ENCODE measurements at regions not wholly inside any gene's neighbourhood (a gene's known extent, or its start where the extent isn't known, plus 50 kb on each side); places are given as distances from the start of the nearest gene placed in this dataset.
A peak's percentile ranks its signal among the peaks of the same experiment; 100 is the strongest.

DNA sequence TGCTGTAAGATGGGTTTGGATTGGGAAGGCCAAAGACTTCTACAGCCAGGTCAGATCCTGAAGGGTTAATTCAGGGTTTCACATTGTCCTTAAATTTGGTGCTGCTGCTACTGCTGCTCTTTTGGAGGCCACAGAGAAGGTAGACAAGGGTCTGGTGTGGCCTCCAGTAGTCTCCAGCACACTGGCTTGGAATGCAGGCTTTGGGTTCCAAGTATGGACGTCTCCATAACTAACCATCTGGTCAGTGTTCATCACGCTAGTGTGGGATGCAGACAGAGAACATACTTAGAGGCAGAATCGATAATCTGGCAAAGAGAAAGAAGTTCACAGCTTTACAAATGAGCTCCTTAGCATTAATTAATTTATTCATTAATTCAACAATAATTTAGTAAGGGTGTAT is 154.1 kb downstream of the ZBTB18 start:
- Histone ChIP-seq H3K27ac (no peak overlapping the region), H3K36me3 (replicated peaks in 1 of 2) (no peaks in the 10 kb centered on the region), H3K27me3 (no peaks in the 10 kb centered on the region), H3K4me1 (replicated peaks in 1 of 2) (no peaks in the 10 kb centered on the region), H3K4me3 (no peak overlapping the region), H3K9me3 (replicated peaks in 1 of 3) (no peaks in the 10 kb centered on the region)
- intact Hi-C loops (cut with DNase I), result no loop called here
- WGBS, 4 donors, result 73 to 84% (median 80%) methylated on average over 3 of the region's 3 CpGs
- TF ChIP-seq POLR2A (IDR thresholded peaks at IDR 0.05), result no peak
- TF ChIP-seq, protein P1, sequence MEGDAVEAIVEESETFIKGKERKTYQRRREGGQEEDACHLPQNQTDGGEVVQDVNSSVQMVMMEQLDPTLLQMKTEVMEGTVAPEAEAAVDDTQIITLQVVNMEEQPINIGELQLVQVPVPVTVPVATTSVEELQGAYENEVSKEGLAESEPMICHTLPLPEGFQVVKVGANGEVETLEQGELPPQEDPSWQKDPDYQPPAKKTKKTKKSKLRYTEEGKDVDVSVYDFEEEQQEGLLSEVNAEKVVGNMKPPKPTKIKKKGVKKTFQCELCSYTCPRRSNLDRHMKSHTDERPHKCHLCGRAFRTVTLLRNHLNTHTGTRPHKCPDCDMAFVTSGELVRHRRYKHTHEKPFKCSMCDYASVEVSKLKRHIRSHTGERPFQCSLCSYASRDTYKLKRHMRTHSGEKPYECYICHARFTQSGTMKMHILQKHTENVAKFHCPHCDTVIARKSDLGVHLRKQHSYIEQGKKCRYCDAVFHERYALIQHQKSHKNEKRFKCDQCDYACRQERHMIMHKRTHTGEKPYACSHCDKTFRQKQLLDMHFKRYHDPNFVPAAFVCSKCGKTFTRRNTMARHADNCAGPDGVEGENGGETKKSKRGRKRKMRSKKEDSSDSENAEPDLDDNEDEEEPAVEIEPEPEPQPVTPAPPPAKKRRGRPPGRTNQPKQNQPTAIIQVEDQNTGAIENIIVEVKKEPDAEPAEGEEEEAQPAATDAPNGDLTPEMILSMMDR (IDR thresholded peaks at IDR 0.05), result no peak
- peak in 1 of 7 donors; percentile 1 for DNase-seq

DNA sequence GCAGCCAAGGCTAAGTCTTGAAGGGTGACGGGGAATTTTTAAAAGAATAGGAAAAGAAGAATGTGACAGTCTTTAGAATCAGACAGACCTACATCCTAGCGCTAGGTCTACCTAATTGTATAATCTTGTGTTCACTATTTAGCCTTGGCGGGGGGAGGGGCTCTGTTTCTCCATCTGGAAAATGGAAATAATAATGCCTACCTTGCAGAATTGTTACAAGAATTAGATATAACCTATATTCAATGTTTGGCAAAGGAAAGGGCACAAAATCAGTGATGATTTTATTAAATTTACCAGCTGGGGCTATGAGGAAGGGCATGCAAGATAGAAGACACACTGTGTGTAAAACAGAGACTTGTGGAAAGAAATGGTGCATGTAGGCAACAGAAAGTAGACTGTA is 154.8 kb downstream of the ZBTB18 start:
- Histone ChIP-seq H3K36me3 (replicated peaks in 1 of 2) (no peaks in the 10 kb centered on the region), H3K4me1 (replicated peaks in 1 of 2) (no peaks in the 10 kb centered on the region), H3K9me3 (replicated peaks in 1 of 3) (no peaks in the 10 kb centered on the region), H3K27ac (no peak overlapping the region), H3K27me3 (no peaks in the 10 kb centered on the region), H3K4me3 (no peak overlapping the region)
- TF ChIP-seq POLR2A (IDR thresholded peaks at IDR 0.05), result no peak
- TF ChIP-seq, protein P1 (IDR thresholded peaks at IDR 0.05), result no peak
- DNase-seq, result peak in 1 of 7 donors; percentile 6
- intact Hi-C loops (cut with DNase I), result no loop called here
- WGBS, 4 donors, result 86 to 96% (median 90%) methylated on average over 3 of the region's 3 CpGs

GRCh38 chr1:244207042-244207934 is 156.2 kb downstream of the ZBTB18 start:
- Histone ChIP-seq H3K27me3 (no peaks in the 10 kb centered on the region), H3K27ac (no peak overlapping the region), H3K4me3 (no peak overlapping the region), H3K4me1 (replicated peaks in 1 of 2) (no peaks in the 10 kb centered on the region), H3K9me3 (replicated peaks in 1 of 3) (no peaks in the 10 kb centered on the region), H3K36me3 (replicated peaks in 1 of 2) (no peaks in the 10 kb centered on the region)
- 83 to 89% (median 86%) methylated on average over 6 of the region's 6 CpGs for WGBS, 4 donors
- DNase-seq, result no peak
- TF ChIP-seq, protein P1 (IDR thresholded peaks at IDR 0.05), result no peak
- no peak for TF ChIP-seq POLR2A (IDR thresholded peaks at IDR 0.05)
- intact Hi-C loops (cut with DNase I), result no loop called here

DNA sequence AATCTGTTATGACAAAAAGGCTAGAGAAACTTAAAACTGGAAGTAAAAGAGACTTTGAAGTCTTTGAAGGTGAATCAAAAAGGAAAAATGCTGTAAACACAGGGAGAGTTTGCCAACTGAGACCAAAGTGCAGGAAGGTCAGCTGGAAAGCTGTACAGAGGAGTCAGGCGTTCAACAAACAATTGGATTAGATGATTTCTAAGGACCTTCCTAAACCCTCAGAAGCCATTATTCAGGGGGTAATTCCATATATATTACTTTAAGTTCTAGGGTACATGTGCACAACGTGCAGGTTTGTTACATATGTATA is 156.8 kb downstream of the ZBTB18 start:
- intact Hi-C loops (cut with DNase I), result no loop called here
- Histone ChIP-seq H3K36me3 (replicated peaks in 1 of 2) (no peaks in the 10 kb centered on the region), H3K4me3 (no peak overlapping the region), H3K4me1 (replicated peaks in 1 of 2) (no peaks in the 10 kb centered on the region), H3K27me3 (no peaks in the 10 kb centered on the region), H3K9me3 (replicated peaks in 1 of 3) (no peaks in the 10 kb centered on the region), H3K27ac (no peak overlapping the region)
- no peak for DNase-seq
- WGBS, 4 donors, result 62 to 79% (median 71%) methylated on average over 2 of the region's 2 CpGs
- TF ChIP-seq, protein P1 (IDR thresholded peaks at IDR 0.05), result no peak
- TF ChIP-seq POLR2A (IDR thresholded peaks at IDR 0.05), result no peak
